Skeletal muscle satellite cell (primary cell): ENCODE measurements at regions not wholly inside any gene's neighbourhood (a gene's known extent, or its start where the extent isn't known, plus 50 kb on each side); places are given as distances from the start of the nearest gene placed in this dataset.
"Not testable (repeated sequence)": the region's sequence is repeated elsewhere in the genome, so short reads cannot be mapped to it uniquely, and the experiment has no call there.

ENCODE experiments used
- H3K27me3 ChIP-seq: 2 replicates; pipeline ENCODE4 v1.7.0; 2013; ENCODE audit warnings: low read length; ENCODE audit not compliant: control insufficient read depth, insufficient read depth
- H3K36me3 ChIP-seq: 2 replicates; pipeline ENCODE4 v1.7.0; 2013; ENCODE audit warnings: mild to moderate bottlenecking, control low read depth, low read length; ENCODE audit not compliant: insufficient read depth
- H3K4me1 ChIP-seq: 2 replicates; pipeline ENCODE4 v1.7.0; 2013; ENCODE audit warnings: low read length; ENCODE audit not compliant: control insufficient read depth, insufficient read depth
- H3K4me2 ChIP-seq: 2 replicates; pipeline ENCODE4 v1.7.0; 2013; ENCODE audit warnings: mild to moderate bottlenecking, low read length
- H3K4me3 ChIP-seq: 2 replicates; pipeline ENCODE4 v1.7.0; 2013; ENCODE audit warnings: low read length
- H3K9ac ChIP-seq: 2 replicates; pipeline ENCODE4 v1.7.0; 2013; ENCODE audit warnings: mild to moderate bottlenecking, low read depth, low read length, moderate library complexity
- H3K9me3 ChIP-seq: replicated peaks from 2 replicates; pipeline ENCODE4 v1.7.0; 2013; ENCODE audit warnings: mild to moderate bottlenecking, control low read depth, low read length

DNA sequence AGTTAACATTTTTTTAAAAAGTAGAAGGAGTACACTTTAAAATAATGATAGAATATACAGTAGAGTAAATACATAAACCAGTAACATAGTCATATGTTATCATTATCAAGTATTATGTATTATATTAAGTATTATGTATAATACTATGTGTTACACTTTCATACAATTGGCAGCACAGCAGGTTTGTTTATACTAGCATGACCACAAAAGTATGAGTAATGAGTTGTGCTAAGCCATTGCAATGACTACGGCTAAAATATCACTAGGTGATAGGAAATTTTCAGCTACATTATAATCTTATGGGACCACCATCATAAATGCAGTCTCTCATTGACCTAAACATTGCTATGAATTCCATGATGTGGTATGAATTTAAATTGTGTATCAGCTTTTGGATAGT lies 506.0 kb downstream of the HTR1A start:
- Histone ChIP-seq H3K9me3 (no peaks in the 10 kb centered on the region), H3K4me3 (no peak overlapping the region), H3K4me2 (no peak overlapping the region), H3K27me3 (no peaks in the 10 kb centered on the region), H3K36me3 (no peaks in the 10 kb centered on the region), H3K4me1 (peaks cover 10% of the 10 kb centered on the region), H3K9ac (no peak overlapping the region)

DNA sequence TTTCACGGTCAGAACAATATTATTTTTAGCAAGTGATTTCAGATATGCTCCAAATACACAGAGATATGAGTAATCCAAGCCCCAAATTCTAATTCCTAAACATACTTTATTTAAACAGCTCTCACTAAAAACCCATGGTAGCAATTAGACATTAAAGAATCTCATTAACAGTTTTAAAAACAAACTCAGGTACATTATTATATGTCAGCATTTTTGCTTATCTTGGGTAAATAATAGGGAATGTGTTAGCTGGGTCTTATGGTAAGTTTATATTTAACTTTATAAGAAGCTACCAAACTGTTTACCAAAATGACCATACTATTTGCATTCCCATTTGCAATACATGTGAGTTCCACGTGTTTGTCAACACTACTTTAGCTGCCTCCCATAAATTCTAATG lies 511.1 kb downstream of the HTR1A start:
- H3K36me3 ChIP-seq = no peaks in the 10 kb centered on the region
- no peaks in the 10 kb centered on the region for H3K27me3 ChIP-seq
- no peak overlapping the region for H3K4me2 ChIP-seq
- H3K4me1 ChIP-seq = peaks cover 3% of the 10 kb centered on the region
- no peaks in the 10 kb centered on the region for H3K9me3 ChIP-seq
- H3K4me3 ChIP-seq = no peak overlapping the region
- no peak overlapping the region for H3K9ac ChIP-seq

DNA sequence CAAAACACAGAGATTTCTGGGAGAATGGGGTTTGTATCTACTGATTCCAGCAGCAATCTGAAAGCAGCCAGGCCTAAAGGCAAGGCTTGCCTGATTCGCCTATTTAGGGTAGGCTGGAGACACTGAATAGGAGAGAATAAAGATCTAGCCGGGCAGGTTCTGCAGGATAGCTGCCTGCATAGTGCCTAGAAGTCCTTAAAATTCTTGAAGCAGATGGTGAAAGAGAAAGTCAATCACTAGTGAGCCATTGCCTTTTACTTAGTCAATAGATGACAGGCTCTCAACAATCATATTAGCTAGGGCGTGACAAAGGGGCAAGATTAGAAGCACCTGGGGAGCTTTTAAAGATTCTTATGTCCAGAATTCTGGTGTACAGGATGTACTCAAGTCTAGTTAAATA lies 522.7 kb downstream of the HTR1A start:
- H3K4me2 ChIP-seq = no peak overlapping the region
- H3K4me3 ChIP-seq = no peak overlapping the region
- no peak overlapping the region for H3K9ac ChIP-seq

DNA sequence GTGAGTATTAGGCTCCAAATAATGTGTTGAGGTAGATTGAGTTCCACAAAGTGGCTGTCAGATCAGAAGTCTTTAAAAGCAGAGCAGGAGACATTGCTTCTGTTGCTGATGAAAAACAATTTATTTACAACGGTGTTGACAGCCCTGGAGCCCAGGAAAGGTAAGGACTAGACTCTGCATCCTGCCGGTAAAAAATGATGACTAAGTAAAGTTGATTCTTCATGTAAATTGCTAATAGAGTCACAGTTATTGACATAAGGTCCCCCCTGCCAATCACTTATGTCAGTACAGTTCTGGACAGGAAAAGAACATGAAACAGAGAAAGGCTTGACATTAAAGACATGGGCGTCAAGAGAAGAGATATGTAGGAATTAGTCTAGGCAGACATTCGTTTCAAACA lies 552.5 kb downstream of the HTR1A start:
- Histone ChIP-seq H3K9ac (no peak overlapping the region), H3K9me3 (no peaks in the 10 kb centered on the region), H3K4me3 (no peak overlapping the region), H3K27me3 (no peaks in the 10 kb centered on the region), H3K4me2 (no peak overlapping the region), H3K4me1 (no peaks in the 10 kb centered on the region), H3K36me3 (no peaks in the 10 kb centered on the region)

More for the DNA sequence above, 522.7 kb downstream of the HTR1A start:
- no peaks in the 10 kb centered on the region for H3K4me1 ChIP-seq
- no peaks in the 10 kb centered on the region for H3K27me3 ChIP-seq
- H3K9me3 ChIP-seq = no peaks in the 10 kb centered on the region
- no peaks in the 10 kb centered on the region for H3K36me3 ChIP-seq

DNA sequence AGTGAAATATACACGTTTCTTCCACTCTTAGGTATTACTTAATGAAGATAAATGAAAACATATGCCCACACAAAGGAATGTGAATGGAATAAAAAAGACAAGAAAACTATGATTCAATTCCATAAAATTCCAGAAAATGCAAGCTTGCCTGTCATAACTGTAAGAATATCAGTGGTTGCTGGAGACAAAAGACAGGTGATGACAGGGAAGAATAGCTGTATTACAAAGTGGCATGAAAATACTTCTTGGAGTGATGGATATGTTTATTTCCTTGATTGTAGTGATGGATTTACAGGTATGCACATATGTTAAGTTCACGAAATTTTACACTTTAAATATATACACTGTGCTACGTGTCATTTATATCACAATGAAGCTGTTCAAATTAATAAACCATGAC lies 553.3 kb downstream of the HTR1A start:
- Histone ChIP-seq H3K4me3 (no peak overlapping the region), H3K36me3 (no peaks in the 10 kb centered on the region), H3K4me2 (no peak overlapping the region), H3K4me1 (no peaks in the 10 kb centered on the region), H3K9ac (no peak overlapping the region), H3K9me3 (no peaks in the 10 kb centered on the region), H3K27me3 (no peaks in the 10 kb centered on the region)

DNA sequence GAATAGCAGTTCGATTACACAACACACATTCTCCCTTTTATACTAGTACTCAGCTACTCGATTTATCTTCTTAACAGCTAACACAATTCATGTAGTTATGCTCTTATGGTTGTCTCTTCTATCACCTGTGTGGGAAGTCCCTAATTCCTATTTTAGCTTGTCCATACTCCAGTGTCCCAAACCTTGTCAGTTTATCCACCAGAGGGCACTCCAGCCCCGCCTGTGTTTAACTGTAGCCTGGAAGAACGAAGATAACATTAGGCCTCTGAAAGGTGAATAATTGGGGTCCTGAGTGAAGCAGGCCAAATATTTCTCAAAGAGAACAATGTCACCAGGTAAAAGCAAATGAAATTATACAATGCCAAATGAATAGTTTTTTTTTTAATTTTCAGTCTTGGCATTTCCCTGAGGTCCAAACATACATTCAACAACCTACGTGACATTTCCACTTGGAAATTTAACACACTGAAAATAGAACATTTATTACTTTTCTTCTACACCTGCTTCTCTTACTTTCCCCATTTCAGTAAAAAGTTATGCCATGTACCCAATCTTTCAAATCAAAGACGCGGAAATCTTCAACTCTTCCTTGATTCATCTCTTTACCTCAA lies 560.7 kb downstream of the HTR1A start:
- Histone ChIP-seq H3K4me1 (no peaks in the 10 kb centered on the region), H3K4me3 (no peak overlapping the region), H3K27me3 (no peaks in the 10 kb centered on the region), H3K4me2 (no peak overlapping the region), H3K36me3 (no peaks in the 10 kb centered on the region), H3K9ac (no peak overlapping the region), H3K9me3 (no peaks in the 10 kb centered on the region)

DNA sequence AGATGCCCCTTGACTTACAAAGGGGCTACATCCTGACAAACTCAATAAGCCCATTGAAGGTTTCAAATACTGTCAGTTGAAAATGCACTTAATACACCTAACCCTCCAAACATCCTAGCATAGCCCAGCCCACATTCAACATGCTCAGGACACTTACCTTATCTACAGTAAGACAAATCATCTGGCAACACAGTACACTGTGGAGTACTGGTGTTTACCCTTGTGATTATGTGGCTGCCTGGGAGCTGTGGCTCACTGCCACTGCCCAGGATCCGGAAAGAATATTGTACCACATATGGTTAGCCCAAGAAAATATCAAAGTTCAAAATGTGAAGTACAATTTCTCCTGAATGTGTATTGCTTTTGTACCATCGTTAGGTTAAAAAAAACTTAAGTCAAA lies 562.2 kb downstream of the HTR1A start:
- Histone ChIP-seq H3K9ac (no peak overlapping the region), H3K27me3 (no peaks in the 10 kb centered on the region), H3K36me3 (no peaks in the 10 kb centered on the region), H3K9me3 (no peaks in the 10 kb centered on the region), H3K4me3 (no peak overlapping the region), H3K4me1 (no peaks in the 10 kb centered on the region), H3K4me2 (no peak overlapping the region)

DNA sequence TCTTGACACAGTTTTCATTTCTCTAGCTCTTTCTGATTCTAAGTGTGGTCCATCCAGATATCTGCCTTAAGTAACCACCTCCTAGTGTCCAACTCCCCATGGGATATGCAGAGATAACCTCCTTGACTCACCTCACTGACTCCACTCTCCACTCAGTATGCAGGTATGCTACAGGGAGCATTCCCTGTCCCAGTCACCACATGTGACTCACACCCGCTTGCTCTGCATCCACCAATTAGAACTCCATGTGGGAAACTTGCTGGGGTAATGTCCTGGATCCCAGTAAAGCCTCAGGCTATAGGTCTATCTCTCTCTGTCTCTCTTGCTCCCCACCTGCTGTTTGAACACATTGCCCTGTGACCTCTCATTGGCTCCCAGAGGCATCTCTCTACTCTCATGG lies 563.9 kb downstream of the HTR1A start:
- Histone ChIP-seq H3K4me3 (no peak overlapping the region), H3K4me2 (no peak overlapping the region), H3K27me3 (no peaks in the 10 kb centered on the region), H3K9me3 (no peaks in the 10 kb centered on the region), H3K36me3 (no peaks in the 10 kb centered on the region), H3K4me1 (no peaks in the 10 kb centered on the region), H3K9ac (no peak overlapping the region)

DNA sequence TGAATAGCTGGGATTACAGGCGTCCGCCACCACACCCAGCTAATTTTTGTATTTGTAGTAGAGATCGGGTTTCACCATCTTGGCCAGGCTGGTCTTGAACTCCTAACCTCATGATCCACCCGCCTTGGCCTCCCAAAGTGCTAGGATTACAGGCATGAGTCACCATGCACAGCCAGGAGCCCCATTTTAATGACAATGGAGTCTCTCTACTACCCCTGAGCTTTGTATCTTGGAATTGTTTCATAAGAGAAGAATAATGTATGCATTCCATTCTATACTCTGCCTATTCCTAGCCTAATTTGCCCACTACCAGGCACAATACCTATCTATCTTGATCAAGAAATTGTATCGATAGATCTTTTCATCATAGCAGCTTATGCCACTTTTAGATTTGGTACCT lies 574.1 kb downstream of the HTR1A start:
- H3K4me2 ChIP-seq, H3K4me3 ChIP-seq, H3K36me3 ChIP-seq, H3K4me1 ChIP-seq, H3K27me3 ChIP-seq, H3K9me3 ChIP-seq, H3K9ac ChIP-seq: not testable (repeated sequence)

DNA sequence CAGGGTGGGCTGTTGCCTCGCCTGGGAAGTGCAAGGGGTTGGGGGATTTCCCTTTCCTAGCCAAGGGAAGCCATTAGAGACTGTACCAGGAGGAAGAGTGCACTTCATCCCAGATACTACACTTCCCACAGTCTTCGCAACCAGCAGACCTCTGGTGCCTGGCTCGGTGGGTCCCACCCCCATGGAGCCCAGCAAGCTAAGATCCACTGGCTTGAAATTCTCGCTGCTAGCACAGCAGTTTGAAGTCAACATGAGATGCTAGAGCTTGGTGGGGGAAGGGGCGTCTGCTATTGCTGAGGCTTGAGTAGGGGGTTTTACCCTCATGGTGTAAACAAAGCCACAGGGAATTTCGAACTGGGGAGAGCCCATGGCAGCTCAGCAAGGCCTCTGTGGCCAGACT lies 586.4 kb downstream of the HTR1A start:
- Histone ChIP-seq H3K4me1 (no peaks in the 10 kb centered on the region), H3K4me2 (no peak overlapping the region), H3K27me3 (no peaks in the 10 kb centered on the region), H3K36me3 (no peaks in the 10 kb centered on the region), H3K9me3 (no peaks in the 10 kb centered on the region), H3K9ac (no peak overlapping the region), H3K4me3 (no peak overlapping the region)

DNA sequence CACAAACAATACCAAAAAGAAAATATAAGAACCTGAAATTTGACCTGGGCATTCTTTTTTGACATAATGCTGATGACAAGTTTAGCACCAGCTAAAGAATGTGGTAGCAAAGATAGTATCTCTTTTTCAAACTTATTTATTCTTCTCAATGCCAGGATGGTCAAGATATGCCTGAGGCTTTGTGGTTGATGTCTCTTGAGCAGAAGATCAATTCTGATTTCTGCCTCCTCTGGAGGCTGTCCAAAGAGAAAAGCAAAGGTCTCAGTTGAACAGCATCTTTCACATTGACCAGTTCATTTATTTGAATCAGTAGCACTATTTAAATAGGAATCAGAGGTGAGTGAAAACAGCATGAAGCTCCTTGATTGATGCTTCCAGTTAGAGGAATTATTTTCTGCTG lies 588.2 kb downstream of the HTR1A start:
- H3K27me3 ChIP-seq = no peaks in the 10 kb centered on the region
- H3K36me3 ChIP-seq = no peaks in the 10 kb centered on the region
- H3K4me2 ChIP-seq = no peak overlapping the region
- H3K9ac ChIP-seq = no peak overlapping the region
- no peak overlapping the region for H3K4me3 ChIP-seq
- H3K9me3 ChIP-seq = no peaks in the 10 kb centered on the region
- no peaks in the 10 kb centered on the region for H3K4me1 ChIP-seq

DNA sequence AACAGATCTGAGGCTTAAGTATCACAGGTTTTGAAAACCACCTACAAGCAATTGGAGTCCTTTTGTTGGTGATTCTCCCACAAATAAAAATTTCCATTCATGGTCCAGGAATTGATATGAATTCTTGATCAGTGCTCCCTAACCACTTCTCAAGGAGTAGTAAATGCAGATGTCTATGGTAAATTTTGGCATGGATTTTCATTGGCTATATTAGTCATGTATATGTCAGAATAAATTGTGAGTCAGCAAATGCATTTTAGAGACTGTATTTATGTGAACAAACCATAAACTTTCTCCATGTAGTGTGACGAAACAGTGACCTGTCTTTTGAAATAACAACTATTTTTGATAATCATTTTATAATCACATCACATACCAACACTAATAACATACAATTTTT lies 611.1 kb downstream of the HTR1A start:
- no peaks in the 10 kb centered on the region for H3K4me1 ChIP-seq
- H3K27me3 ChIP-seq = no peaks in the 10 kb centered on the region
- no peak overlapping the region for H3K9ac ChIP-seq
- no peak overlapping the region for H3K4me2 ChIP-seq
- no peak overlapping the region for H3K4me3 ChIP-seq
- H3K9me3 ChIP-seq = no peaks in the 10 kb centered on the region
- H3K36me3 ChIP-seq = no peaks in the 10 kb centered on the region
